ENCODE measurements at regions not wholly inside any gene's neighbourhood (a gene's known extent, or its start where the extent isn't known, plus 50 kb on each side); places are given as distances from the start of the nearest gene placed in this dataset.

DNA sequence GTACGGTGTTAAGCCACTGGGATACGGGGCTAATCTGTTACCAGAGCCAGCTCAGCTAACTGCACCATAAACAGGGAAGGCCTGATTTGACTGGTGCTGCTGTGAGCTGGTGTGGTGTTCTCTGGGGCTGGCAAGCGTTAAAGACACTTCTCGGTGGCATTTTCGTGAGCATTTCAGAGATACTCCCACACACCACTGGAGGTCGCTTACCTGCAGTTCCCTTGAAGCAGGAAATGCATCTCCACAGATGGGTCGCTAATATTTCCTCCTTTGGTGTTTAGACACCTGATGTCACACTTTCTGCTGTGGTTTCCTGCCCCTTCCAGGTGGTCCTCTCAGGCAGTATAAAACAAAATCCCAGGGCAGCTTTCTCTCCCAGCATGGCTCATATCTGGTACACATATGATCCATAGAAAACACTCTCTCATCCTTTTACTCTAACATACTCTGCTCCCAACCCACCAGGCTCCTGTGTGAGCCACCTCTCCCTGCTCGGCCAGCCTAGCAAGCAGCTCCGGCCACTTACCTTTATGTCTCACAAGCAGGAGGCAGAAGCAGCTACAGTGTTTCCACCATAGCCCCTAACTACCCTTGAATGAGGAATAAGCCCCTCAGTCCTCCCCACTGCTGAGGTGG lies 129.9 kb upstream of the GRIN2B start:
- ATAC-seq = peak; percentile 86
- Mint-ChIP-seq H3K27me3 (no peaks in the 10 kb centered on the region), H3K4me3 (no peak overlapping the region), H3K4me1 (peaks cover 12% of the 10 kb centered on the region), H3K27ac (peak overlapping the region; percentile 0), H3K36me3 (peaks cover 6% of the 10 kb centered on the region), H3K9me3 (peaks cover 1% of the 10 kb centered on the region)

DNA sequence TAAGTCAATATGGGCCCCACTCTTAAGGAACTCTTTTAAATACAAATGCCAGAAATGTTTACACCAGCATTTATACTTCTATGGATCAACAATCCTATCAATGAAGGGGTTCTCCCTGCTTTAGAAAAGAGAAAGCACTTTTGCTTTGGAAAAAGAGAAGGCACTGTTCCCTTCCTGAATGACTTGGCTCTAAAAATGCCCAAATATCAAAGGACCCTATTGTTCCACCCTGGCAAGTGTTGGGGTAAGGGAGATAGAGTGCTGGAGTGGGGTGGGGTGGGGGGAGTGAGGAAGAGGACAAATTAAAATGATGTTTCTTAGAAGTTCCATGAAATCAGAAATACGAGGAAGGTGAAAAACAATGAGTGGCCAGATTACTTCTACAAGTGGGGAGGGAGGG lies 131.6 kb upstream of the GRIN2B start:
- no peaks in the 10 kb centered on the region for H3K27me3 Mint-ChIP-seq
- peaks cover 12% of the 10 kb centered on the region for H3K4me1 Mint-ChIP-seq
- H3K4me3 Mint-ChIP-seq = no peak overlapping the region
- no peak for ATAC-seq
- no peak overlapping the region for H3K27ac Mint-ChIP-seq
- H3K9me3 Mint-ChIP-seq = peaks cover 12% of the 10 kb centered on the region
- H3K36me3 Mint-ChIP-seq = peaks cover 12% of the 10 kb centered on the region

DNA sequence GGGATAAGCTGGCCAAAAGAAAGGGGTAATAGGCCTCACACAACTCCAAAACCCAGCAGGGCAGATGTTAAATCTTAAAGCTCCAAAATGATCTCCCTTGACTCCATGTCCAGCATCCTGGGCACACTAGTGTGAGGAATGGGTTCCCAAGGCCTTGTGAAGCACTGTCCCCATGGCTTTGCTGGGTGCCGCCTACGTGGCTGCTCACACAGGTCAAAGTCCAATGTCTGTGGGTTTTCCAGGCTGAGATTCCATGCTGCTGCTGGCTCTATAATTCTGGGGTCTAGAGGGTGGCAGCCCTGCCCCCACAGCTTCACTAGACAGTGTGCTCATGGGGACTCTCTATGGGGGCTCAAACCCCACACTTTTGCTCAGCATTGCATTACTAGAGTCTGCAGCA lies 145.3 kb upstream of the GRIN2B start:
- no peaks in the 10 kb centered on the region for H3K4me1 Mint-ChIP-seq
- H3K36me3 Mint-ChIP-seq = peaks cover 16% of the 10 kb centered on the region
- peaks cover 13% of the 10 kb centered on the region for H3K9me3 Mint-ChIP-seq
- no peaks in the 10 kb centered on the region for H3K27me3 Mint-ChIP-seq
- H3K4me3 Mint-ChIP-seq = no peak overlapping the region
- no peak for ATAC-seq
- H3K27ac Mint-ChIP-seq = no peak overlapping the region

DNA sequence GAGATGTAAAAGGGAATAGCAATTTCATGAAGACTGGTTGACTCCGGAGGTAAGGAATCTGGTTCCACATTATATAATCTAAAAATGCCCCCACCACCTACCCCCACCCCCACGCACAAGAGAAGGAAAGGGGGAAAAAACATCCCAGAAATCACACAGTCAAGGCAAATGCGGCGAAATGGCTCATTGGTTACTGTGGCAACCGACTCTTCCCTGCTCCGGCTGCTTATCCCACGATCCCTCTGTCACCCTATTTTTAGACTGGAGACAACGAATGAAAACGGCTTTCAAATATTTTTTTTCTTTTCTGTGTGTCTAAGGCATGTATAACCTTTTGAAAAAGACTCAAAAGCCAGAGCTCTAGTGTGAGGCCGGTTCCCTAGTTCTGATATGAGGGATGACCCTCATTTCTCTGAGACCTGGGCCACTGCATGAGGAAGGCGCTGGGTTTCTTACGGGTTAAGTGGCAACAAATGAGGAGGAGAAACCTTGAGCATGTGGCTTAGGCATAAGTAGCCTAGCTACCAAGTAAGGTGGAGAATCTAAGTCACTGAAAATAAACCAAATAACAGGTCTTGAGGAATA lies 148.3 kb upstream of the GRIN2B start:
- Mint-ChIP-seq H3K36me3 (peaks cover 7% of the 10 kb centered on the region), H3K27ac (no peak overlapping the region), H3K9me3 (peaks cover 7% of the 10 kb centered on the region), H3K4me3 (no peak overlapping the region), H3K27me3 (no peaks in the 10 kb centered on the region), H3K4me1 (no peaks in the 10 kb centered on the region)
- ATAC-seq = no peak

DNA sequence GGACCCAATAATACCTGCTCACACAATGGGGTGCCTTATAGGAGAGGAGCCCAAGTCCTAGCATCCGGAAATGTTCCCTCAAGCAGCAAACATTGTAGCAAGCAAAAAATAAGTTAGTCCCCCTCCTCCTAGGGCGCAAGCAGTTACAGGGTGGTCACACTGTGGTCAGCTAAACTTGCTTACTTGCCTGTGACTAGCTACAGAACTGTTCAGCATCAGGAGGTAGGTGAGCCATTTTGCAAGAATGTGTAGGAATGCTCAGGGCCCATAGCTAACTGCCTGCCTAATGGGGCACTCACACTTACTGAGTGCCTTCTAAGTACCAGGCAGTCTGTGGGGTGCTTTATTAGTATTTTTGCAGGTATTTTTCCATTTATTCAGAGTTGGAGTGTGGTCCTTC lies 154.6 kb upstream of the GRIN2B start:
- no peak overlapping the region for H3K4me3 Mint-ChIP-seq
- no peak overlapping the region for H3K27ac Mint-ChIP-seq
- no peaks in the 10 kb centered on the region for H3K9me3 Mint-ChIP-seq
- no peak for ATAC-seq
- no peaks in the 10 kb centered on the region for H3K36me3 Mint-ChIP-seq
- no peaks in the 10 kb centered on the region for H3K4me1 Mint-ChIP-seq
- no peaks in the 10 kb centered on the region for H3K27me3 Mint-ChIP-seq

DNA sequence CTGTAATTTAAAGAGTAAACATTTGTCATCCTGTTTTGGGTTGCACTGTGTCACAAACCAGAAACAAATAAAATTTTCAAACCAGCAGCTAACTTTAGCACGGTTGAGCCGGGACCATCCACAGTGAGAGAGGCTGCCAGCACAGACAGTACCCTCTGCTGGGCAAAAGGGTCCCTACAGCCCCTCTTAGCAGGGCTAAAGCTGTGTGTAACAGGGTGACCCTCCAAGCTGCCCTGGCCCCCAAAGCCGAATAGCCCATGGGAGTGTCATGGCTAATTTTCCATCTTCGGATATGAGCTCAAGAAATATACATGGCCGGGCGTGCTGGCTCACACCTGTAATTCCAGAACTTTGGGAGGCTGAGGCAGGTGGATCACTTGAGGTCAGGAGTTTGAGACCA lies 157.1 kb upstream of the GRIN2B start:
- Mint-ChIP-seq H3K27ac (no peak overlapping the region), H3K36me3 (peaks cover 2% of the 10 kb centered on the region), H3K4me1 (peaks cover under 1% of the 10 kb centered on the region), H3K9me3 (peaks cover under 1% of the 10 kb centered on the region), H3K4me3 (no peak overlapping the region), H3K27me3 (no peaks in the 10 kb centered on the region)
- no peak for ATAC-seq

DNA sequence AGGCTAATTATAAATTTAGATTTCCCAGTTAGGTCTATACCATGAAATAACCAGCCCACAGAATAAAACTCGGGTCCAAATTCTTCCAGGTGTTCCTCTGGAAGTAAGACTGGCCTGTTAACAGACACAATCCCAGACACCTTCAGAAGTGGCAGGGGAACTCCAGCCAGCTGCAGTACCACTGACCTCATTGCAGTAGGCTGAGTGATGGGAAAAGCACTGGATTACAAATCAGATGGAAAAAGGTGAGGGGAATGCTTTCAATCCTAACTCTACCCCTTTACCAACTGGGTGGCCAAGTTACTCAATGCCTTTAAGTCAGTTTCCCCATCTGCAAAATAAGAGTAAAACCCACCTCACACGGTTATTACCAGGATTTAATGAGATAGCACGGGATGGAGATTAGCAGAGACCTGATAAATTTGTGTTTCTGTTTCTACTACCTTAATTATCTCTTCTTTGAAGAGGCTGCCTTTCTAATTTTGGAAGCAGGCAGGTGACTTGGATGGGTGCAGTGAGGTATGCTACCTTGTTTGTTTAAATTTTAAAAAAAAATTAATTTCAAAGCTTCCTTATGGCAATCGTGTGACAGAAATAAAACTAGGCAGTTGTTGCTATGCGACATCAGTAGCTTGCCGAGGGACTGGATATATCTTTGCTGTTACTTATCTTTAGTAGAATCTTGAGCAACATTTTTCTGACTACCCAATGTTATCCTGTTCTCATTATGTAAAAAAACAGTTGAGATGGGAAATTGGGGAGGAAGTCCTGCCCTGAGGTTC lies 167.3 kb upstream of the GRIN2B start:
- no peak overlapping the region for H3K27ac Mint-ChIP-seq

DNA sequence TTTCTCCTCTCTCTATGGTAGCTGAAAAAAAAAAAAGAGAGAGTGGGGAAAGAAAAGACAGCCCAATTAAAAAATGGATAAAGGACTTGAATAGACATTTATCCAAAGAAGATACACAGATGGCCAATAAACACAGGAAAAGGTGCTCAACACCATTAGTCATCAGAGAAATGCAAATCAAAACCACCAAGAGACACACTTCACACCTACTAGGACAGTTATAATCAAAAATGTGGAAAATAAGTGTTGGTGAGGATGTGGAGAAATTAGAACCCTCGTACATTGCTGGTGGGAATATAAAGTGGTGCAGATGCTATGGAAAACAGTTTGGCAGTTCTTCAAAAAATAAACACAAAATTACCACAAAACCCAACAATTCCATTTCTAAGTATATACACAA lies 172.4 kb upstream of the GRIN2B start:
- Mint-ChIP-seq H3K4me3 (peak overlapping the region; percentile 48), H3K4me1 (peaks cover 72% of the 10 kb centered on the region), H3K9me3 (peaks cover 5% of the 10 kb centered on the region)

More for the DNA sequence above, 167.3 kb upstream of the GRIN2B start:
- ATAC-seq = no peak
- Mint-ChIP-seq H3K9me3 (peaks cover 5% of the 10 kb centered on the region), H3K27me3 (peaks cover 9% of the 10 kb centered on the region), H3K4me3 (no peak overlapping the region), H3K4me1 (peaks cover 38% of the 10 kb centered on the region), H3K36me3 (peaks cover 3% of the 10 kb centered on the region)

DNA sequence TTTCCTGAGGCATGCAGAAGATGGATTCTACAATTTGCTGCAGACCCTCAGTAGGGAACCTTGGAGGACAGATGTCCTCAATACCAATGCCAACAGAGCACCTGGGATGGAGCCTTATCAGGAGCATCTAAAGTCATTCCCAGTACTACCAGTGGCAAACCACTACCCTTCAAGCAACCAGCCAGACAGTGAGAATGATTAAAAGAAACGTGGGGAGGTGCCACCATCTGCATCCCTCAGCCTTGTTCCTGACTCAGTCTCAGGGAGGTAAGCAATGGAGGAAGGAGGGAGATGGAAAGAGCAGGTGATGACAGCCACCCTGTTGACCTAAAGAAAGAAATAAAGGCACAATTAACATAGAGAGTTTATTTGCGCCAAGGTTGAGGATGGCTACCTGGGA lies 175.2 kb upstream of the GRIN2B start:
- no peaks in the 10 kb centered on the region for H3K36me3 Mint-ChIP-seq
- no peaks in the 10 kb centered on the region for H3K27me3 Mint-ChIP-seq
- H3K4me1 Mint-ChIP-seq = peaks cover 59% of the 10 kb centered on the region
- H3K9me3 Mint-ChIP-seq = peaks cover 2% of the 10 kb centered on the region
- ATAC-seq = no peak
- no peak overlapping the region for H3K4me3 Mint-ChIP-seq
- H3K27ac Mint-ChIP-seq = peak overlapping the region; percentile 79

More for the DNA sequence above, 172.4 kb upstream of the GRIN2B start:
- ATAC-seq = no peak
- Mint-ChIP-seq H3K27ac (peak overlapping the region; percentile 79), H3K36me3 (no peaks in the 10 kb centered on the region), H3K27me3 (peaks cover 9% of the 10 kb centered on the region)

DNA sequence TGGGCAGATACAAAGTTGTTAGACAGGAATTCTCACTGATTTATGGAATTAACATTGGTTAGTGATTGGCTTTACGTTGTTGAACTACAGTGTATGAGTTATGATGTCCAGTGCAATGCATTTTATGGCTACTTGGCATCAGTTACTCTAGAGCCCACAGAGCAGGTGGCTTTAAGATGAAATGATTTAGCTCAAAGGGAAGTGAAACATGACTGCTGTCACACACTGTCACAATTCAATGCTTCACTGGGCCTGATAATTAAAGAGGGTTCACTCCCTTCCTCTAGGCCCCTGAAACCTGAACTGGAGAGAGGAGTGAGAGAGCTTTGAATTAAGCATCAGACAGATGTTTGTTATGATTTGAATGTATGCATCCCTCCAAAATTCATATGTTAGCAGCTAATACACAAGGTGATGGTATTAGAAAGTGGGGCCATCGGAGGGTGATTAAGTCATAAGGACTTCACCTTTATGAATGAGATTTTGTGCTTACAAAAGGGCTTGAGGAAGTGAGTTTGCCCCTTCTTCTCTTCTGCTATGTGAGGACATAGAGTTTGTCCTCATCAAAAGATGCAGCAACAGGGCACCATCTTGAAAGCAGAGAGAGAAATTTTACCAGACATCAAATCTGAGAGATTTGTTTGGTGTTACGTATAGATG lies 175.8 kb upstream of the GRIN2B start:
- Mint-ChIP-seq H3K9me3 (peaks cover 2% of the 10 kb centered on the region), H3K27me3 (no peaks in the 10 kb centered on the region), H3K36me3 (no peaks in the 10 kb centered on the region), H3K4me3 (peak overlapping the region; percentile 6), H3K27ac (peak overlapping the region; percentile 79), H3K4me1 (peaks cover 59% of the 10 kb centered on the region)
- ATAC-seq = peak; percentile 99

DNA sequence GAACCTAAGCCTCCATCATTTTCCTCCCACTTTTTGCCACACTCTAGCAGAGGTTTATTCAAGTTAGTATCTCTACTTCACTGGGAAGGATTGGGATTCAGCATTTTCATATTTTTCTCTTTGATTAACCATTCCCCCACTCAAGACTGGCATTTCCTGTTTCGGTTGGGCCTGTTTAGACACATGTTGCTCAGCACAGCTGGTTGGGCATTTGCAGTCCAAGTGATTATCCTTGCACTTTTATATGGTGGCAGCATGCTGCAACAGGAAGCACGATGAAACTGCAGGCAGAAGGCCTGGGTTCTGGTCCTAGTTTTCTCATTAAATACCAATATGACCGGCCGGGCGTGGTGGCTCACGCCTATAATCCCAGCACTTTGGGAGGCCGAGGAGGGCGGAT lies 182.9 kb upstream of the GRIN2B start:
- no peak overlapping the region for H3K27ac Mint-ChIP-seq
- no peaks in the 10 kb centered on the region for H3K9me3 Mint-ChIP-seq
- no peak for ATAC-seq
- H3K4me1 Mint-ChIP-seq = peaks cover 6% of the 10 kb centered on the region
- H3K27me3 Mint-ChIP-seq = no peaks in the 10 kb centered on the region
- no peak overlapping the region for H3K4me3 Mint-ChIP-seq
- H3K36me3 Mint-ChIP-seq = no peaks in the 10 kb centered on the region

DNA sequence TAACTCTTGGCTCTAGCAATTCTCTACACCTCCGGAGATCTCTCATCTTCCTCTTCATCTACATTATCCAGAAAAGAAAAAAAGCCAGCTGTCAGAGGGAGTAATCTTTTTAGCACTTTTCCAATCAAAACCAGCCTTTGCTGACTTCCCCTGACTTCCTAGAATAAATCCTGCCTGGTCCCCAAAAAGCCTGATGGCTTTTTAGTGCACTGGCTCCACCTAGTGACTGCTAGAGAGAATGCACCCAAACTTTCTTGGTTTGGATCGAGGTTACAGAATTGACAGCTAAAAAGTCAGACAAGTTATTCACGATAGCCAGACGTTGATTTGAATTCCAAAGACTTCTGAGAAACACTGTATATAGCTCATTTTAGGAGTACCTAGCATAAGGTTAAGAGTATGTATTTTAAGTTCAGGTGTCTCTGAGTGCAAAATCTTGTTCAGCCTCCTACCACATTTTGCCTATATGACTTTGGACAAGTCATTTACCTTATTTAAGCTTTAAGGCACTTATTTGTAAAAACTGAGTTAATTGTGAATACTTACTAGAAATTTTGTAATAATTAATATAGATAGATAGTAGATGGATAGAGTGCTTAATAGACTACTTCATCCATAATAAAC lies 185.7 kb upstream of the GRIN2B start:
- Mint-ChIP-seq H3K27ac (no peak overlapping the region), H3K36me3 (no peaks in the 10 kb centered on the region), H3K4me3 (no peak overlapping the region), H3K9me3 (no peaks in the 10 kb centered on the region), H3K4me1 (peaks cover 23% of the 10 kb centered on the region), H3K27me3 (no peaks in the 10 kb centered on the region)
- ATAC-seq = no peak

DNA sequence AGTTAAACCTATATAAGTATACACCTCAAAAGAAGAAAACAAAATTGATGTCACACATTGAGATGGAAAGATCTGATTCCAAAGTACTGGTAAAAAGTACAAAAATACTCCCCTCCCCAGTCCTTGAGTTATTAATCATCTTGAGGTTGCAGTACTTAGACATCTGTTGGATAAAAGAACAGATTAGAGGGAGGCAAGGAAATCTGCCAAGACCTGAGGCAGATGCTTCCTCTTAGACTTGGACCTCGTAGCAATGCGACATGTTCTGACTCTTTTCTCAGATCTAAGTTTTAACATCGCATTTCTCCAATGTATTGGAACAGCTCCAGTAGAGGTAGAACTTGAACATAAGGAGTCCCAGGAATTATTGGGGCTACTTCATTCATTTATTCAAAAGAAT lies 187.9 kb upstream of the GRIN2B start:
- H3K4me1 Mint-ChIP-seq = peaks cover 26% of the 10 kb centered on the region
- no peak for ATAC-seq

DNA sequence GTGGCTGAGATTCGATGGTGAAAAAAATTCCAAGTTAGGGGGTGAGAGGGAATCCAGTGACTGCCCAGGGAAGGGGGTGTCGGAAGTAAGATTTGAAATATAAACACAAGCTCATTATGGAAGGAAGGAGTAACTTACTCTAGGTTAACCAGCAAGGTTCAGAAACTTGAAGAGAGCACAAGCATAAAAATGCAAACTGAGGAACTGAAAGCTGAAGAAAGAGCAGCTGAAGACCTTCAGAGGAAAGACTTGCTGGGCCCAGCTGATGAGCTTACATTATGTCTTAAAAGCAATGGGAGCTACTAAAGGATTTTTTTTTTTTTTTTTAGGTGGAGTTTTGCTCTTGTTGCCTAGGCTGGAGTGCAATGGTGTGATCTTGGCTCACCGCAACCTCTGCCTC lies 189.7 kb upstream of the GRIN2B start:
- peak; percentile 93 for ATAC-seq
- Mint-ChIP-seq H3K36me3 (no peaks in the 10 kb centered on the region), H3K4me3 (peak overlapping the region; percentile 72), H3K27me3 (no peaks in the 10 kb centered on the region), H3K27ac (peak overlapping the region; percentile 88), H3K4me1 (peaks cover 26% of the 10 kb centered on the region), H3K9me3 (no peaks in the 10 kb centered on the region)

More for the DNA sequence above, 187.9 kb upstream of the GRIN2B start:
- H3K4me3 Mint-ChIP-seq = no peak overlapping the region
- H3K36me3 Mint-ChIP-seq = no peaks in the 10 kb centered on the region
- no peaks in the 10 kb centered on the region for H3K27me3 Mint-ChIP-seq
- no peak overlapping the region for H3K27ac Mint-ChIP-seq
- no peaks in the 10 kb centered on the region for H3K9me3 Mint-ChIP-seq

DNA sequence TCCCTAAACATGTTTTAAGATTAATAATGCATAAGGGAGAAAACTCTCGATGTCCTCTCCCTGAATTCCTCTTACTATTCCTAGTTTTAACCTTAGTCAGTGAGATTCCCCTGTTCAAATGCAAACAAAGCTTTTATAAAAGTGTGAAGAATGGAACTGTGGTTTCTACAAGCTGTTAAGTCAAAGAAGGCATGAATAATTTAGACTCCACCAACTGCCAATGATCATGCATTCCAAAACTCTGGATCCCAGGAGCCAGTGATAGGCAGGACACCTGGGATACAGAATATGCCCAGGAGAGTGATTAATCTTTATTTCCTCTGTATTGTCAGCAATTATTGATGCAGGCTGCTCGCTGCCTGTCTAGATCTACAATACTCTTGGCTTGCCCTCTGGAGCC lies 190.3 kb upstream of the ATF7IP start:
- no peak overlapping the region for H3K27ac Mint-ChIP-seq
- peaks cover 20% of the 10 kb centered on the region for H3K4me1 Mint-ChIP-seq

More for the DNA sequence above, 190.3 kb upstream of the ATF7IP start:
- H3K4me3 Mint-ChIP-seq = no peak overlapping the region
- no peaks in the 10 kb centered on the region for H3K9me3 Mint-ChIP-seq
- no peaks in the 10 kb centered on the region for H3K36me3 Mint-ChIP-seq
- H3K27me3 Mint-ChIP-seq = no peaks in the 10 kb centered on the region
- no peak for ATAC-seq
